GM19468 (cell line): ENCODE measurements at regions not wholly inside any gene's neighbourhood (a gene's known extent, or its start where the extent isn't known, plus 50 kb on each side); places are given as distances from the start of the nearest gene placed in this dataset.
"Not testable (repeated sequence)": the region's sequence is repeated elsewhere in the genome, so short reads cannot be mapped to it uniquely, and the experiment has no call there.

ENCODE experiments used
- ATAC-seq: cut with Tn5 transposase; IDR thresholded peaks from one replicate; pipeline ENCODE4 v1.9.1; 2021; ENCODE audit warnings: mild to moderate bottlenecking, moderate library complexity, moderate number of reproducible peaks; ENCODE audit not compliant: unreplicated experiment; ENCODE audit errors: extremely low read depth

- ATAC-seq, result no peak
Observed at GRCh38 chr11:19420868-19421533, 180.3 kb upstream of the E2F8 start.

GRCh38 chr11:19419808-19420207 is 179.1 kb upstream of the E2F8 start:
- ATAC-seq, result no peak

GRCh38 chr11:19419021-19419750 is 178.4 kb upstream of the E2F8 start:
- no peak for ATAC-seq

- no peak for ATAC-seq
Observed at GRCh38 chr11:19418221-19418620, 177.5 kb upstream of the E2F8 start.

GRCh38 chr11:19412070-19412469 is 171.3 kb upstream of the E2F8 start:
- not testable (repeated sequence) for ATAC-seq

GRCh38 chr11:19410032-19410431 is 169.3 kb upstream of the E2F8 start:
- ATAC-seq, result no peak

GRCh38 chr11:19409307-19409706 is 168.6 kb upstream of the E2F8 start:
- no peak for ATAC-seq

GRCh38 chr11:19407677-19408270 is 167.0 kb upstream of the E2F8 start:
- no peak for ATAC-seq

GRCh38 chr11:19405966-19406365 is 165.2 kb upstream of the E2F8 start:
- ATAC-seq, result no peak

GRCh38 chr11:19404787-19405186 is 164.0 kb upstream of the E2F8 start:
- ATAC-seq, result no peak

GRCh38 chr11:19403196-19403895 is 162.6 kb upstream of the E2F8 start:
- ATAC-seq, result no peak

- ATAC-seq, result no peak
Observed at GRCh38 chr11:19400296-19400695, 159.6 kb upstream of the E2F8 start.

GRCh38 chr11:19398772-19399527 is 158.2 kb upstream of the E2F8 start:
- no peak for ATAC-seq

GRCh38 chr11:19398273-19398672 is 157.5 kb upstream of the E2F8 start:
- ATAC-seq, result no peak

GRCh38 chr11:19395050-19395449 is 154.3 kb upstream of the E2F8 start:
- no peak for ATAC-seq

- no peak for ATAC-seq
Observed at GRCh38 chr11:19394525-19395016, 153.8 kb upstream of the E2F8 start.

GRCh38 chr11:19393941-19394340 is 153.2 kb upstream of the E2F8 start:
- ATAC-seq, result no peak

- ATAC-seq, result no peak
Observed at GRCh38 chr11:19392847-19393518, 152.2 kb upstream of the E2F8 start.

- no peak for ATAC-seq
Observed at GRCh38 chr11:19392321-19392720, 151.6 kb upstream of the E2F8 start.
